ENCODE measurements at regions not wholly inside any gene's neighbourhood (a gene's known extent, or its start where the extent isn't known, plus 50 kb on each side); places are given as distances from the start of the nearest gene placed in this dataset.

DNA sequence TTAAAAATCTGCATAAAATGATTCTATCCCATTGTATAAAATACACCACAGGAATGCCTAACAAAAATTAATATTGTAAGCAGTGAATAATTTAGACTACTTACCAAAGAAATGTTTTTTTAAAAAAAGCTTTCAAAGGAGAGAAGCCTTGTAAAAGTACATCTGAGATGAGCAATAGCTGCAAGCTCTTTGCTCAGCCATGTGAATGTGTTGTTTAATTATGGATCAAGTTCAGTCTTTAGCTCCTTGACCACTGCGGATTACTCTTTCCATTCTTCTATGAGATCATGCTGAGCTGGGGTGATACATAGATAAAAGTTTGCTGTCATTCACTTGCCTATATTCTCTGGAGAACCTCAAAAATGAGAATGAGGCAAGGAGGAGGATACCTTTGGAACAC lies 782.4 kb upstream of the ZNF608 start:
- TF ChIP-seq, protein P1, sequence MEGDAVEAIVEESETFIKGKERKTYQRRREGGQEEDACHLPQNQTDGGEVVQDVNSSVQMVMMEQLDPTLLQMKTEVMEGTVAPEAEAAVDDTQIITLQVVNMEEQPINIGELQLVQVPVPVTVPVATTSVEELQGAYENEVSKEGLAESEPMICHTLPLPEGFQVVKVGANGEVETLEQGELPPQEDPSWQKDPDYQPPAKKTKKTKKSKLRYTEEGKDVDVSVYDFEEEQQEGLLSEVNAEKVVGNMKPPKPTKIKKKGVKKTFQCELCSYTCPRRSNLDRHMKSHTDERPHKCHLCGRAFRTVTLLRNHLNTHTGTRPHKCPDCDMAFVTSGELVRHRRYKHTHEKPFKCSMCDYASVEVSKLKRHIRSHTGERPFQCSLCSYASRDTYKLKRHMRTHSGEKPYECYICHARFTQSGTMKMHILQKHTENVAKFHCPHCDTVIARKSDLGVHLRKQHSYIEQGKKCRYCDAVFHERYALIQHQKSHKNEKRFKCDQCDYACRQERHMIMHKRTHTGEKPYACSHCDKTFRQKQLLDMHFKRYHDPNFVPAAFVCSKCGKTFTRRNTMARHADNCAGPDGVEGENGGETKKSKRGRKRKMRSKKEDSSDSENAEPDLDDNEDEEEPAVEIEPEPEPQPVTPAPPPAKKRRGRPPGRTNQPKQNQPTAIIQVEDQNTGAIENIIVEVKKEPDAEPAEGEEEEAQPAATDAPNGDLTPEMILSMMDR (conservative IDR thresholded peaks at IDR 0.05; ENCODE audit: low read depth, low read length): no peak
- DNase-seq (ENCODE audit: low read depth): no peak

DNA sequence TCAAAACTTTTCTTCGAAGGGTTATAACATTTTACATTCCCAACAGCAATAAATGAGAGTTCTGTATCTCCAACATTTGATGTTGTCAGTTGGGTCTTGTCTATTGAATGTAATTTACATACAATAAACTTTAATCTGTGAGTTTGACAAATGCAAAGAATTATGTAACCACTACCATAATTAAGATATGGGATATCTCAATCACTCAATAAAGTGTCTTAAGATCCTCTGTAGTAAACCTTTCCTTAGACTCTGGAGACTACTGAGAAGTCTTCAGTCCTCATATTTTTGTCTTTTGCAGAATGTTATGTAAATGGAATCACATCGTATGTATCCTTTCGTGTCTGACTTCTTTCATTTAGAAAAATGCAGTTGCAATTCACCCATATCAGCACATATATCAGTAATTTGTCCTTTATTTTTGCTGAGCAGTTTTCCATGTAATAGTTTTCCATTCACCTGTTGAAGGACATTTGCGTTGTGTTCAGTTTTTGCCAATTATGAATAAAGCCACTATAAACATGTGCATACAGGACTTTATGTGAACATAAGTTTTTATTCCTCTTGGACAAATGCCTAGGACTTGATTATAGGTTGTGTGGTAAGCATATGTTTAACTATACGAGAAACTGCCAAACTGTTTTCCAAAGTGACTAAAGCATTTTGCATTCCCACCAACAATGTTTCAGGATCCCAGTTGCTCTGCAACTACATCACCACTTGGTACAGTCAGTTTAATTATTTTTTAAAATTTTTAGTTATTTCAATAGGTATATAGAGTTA lies 784.6 kb upstream of the ZNF608 start:
- TF ChIP-seq, protein P1 (conservative IDR thresholded peaks at IDR 0.05; ENCODE audit: low read depth, low read length): no peak
- no peak overlapping the region for H3K4me3 ChIP-seq (ENCODE audit: low read depth, low read length)
- DNase-seq (ENCODE audit: low read depth): no peak

More for the DNA sequence above, 782.4 kb upstream of the ZNF608 start:
- no peak overlapping the region for H3K4me3 ChIP-seq (ENCODE audit: low read depth, low read length)

DNA sequence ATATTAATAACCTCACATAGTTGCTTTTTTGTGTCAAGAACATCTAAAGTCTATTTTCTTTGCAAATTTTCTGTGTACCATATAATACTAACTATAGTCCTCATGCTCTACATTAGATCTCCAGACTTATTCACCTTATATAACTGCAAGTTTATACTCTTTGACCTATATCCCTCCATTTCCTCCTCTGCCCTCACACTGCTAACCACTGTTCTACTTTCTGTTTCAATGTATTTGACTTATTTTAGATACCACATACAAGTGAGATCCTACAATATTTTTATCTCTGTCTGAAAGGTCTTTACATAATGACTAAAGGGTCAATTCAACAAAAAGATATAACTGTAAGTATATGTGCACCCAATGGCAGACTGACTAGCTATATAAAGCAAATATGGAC lies 789.7 kb upstream of the ZNF608 start:
- TF ChIP-seq, protein P1 (conservative IDR thresholded peaks at IDR 0.05; ENCODE audit: low read depth, low read length): no peak
- H3K4me3 ChIP-seq (ENCODE audit: low read depth, low read length): no peak overlapping the region
- DNase-seq (ENCODE audit: low read depth): no peak

DNA sequence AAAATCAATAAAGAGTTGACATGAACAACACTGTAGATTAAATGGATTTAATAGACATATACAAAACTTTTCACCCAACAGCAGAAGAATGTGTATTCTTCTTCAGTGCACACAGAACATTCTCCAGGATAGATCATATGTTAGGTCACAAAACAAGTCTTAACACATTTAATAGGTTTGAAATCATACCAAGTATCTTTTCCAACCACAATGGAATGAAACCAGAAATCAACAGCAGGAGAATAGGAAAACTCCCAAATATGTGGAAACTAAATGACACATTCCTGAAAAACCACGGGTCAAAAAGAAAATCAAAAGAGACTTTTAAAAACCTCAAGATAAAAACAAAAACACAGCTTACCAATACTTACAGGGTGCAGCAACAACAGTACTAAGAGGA lies 790.1 kb upstream of the ZNF608 start:
- DNase-seq (ENCODE audit: low read depth): no peak
- no peak overlapping the region for H3K4me3 ChIP-seq (ENCODE audit: low read depth, low read length)
- TF ChIP-seq, protein P1 (conservative IDR thresholded peaks at IDR 0.05; ENCODE audit: low read depth, low read length): no peak

GRCh38 chr5:125537661-125538060 lies 791.2 kb upstream of the ZNF608 start:
- H3K4me3 ChIP-seq (ENCODE audit: low read depth, low read length): no peak overlapping the region
- no peak for DNase-seq (ENCODE audit: low read depth)
- TF ChIP-seq, protein P1 (conservative IDR thresholded peaks at IDR 0.05; ENCODE audit: low read depth, low read length): no peak

- DNase-seq (ENCODE audit: low read depth): no peak
- H3K4me3 ChIP-seq (ENCODE audit: low read depth, low read length): no peak overlapping the region
- TF ChIP-seq, protein P1 (conservative IDR thresholded peaks at IDR 0.05; ENCODE audit: low read depth, low read length): no peak
Measured at GRCh38 chr5:125538469-125538868, 792.0 kb upstream of the ZNF608 start.

DNA sequence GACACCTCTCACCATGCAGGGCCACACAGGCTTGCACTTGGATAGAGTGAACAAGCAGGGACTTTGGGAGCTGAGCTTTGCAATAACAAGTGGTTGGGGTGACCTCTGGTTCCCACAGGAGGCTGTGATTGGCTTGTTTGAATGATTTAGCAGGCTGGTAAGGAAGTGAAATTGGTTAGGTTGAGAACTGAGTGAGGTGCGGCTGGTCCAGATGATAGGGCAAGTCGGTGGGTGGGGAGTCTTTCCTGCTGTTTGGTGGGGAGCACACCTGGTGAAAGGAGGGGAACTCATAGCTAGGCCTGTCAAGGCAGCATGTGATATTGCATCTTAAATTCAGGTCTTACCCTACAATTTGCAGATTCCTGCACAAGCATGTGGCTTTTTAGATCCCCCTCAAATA lies 794.6 kb upstream of the ZNF608 start:
- no peak overlapping the region for H3K4me3 ChIP-seq (ENCODE audit: low read depth, low read length)
- TF ChIP-seq, protein P1 (conservative IDR thresholded peaks at IDR 0.05; ENCODE audit: low read depth, low read length): no peak
- DNase-seq (ENCODE audit: low read depth): no peak
